ENCODE measurements at regions not wholly inside any gene's neighbourhood (a gene's known extent, or its start where the extent isn't known, plus 50 kb on each side); places are given as distances from the start of the nearest gene placed in this dataset.

DNA sequence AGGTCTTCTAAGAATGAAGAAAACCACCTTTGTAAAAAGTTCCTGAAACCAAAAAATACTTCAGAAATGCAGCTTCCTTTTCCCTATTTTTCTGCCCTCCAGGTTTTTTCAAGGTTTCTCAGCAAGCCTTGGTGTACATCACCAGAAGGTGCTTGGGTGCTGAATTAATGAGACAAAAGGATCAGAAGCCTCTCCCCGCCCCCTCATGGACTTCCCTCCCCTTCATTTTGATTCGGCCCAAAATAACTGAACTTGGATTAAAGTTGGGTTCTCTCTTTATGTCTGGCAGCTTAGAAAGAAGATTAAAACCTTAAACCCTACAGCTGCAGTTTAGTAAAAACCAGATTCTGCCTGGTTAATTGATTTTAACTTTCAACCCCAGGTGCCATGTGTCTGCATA, 121.7 kb upstream of the ERCC4 start:
- Histone ChIP-seq H3K4me1 (peaks cover 0 to 11% of the 10 kb centered on the region in 2 donors), H3K4me3 (no peak overlapping the region), H3K27me3 (no peaks in the 10 kb centered on the region), H3K9me3 (no peaks in the 10 kb centered on the region), H3K27ac (no peak overlapping the region), H3K36me3 (no peaks in the 10 kb centered on the region)
- TF ChIP-seq, protein P1, sequence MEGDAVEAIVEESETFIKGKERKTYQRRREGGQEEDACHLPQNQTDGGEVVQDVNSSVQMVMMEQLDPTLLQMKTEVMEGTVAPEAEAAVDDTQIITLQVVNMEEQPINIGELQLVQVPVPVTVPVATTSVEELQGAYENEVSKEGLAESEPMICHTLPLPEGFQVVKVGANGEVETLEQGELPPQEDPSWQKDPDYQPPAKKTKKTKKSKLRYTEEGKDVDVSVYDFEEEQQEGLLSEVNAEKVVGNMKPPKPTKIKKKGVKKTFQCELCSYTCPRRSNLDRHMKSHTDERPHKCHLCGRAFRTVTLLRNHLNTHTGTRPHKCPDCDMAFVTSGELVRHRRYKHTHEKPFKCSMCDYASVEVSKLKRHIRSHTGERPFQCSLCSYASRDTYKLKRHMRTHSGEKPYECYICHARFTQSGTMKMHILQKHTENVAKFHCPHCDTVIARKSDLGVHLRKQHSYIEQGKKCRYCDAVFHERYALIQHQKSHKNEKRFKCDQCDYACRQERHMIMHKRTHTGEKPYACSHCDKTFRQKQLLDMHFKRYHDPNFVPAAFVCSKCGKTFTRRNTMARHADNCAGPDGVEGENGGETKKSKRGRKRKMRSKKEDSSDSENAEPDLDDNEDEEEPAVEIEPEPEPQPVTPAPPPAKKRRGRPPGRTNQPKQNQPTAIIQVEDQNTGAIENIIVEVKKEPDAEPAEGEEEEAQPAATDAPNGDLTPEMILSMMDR (IDR thresholded peaks at IDR 0.05): no peak
- no peak for DNase-seq (ENCODE audit: low spot score)

DNA sequence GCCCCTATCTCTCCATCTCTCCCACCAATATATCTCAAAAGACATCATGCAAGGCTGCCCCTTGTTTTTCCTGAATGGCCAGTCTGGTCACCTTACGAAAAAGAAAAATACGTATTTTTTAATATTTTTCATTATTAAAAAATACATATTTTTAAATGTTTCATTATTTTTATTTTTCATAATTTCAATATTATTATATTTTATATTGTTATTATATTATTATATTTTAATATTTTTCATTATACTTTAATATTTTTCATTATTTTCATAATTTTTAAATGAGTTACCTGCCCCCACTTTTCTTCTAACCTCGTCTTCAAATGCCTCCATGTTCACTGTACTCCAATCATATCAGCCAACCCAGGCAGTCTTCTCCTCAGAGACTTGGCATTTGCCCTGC, 116.0 kb upstream of the ERCC4 start:
- TF ChIP-seq, protein P1 (IDR thresholded peaks at IDR 0.05): no peak
- Histone ChIP-seq H3K4me3 (no peak overlapping the region), H3K9me3 (no peaks in the 10 kb centered on the region), H3K36me3 (no peaks in the 10 kb centered on the region), H3K27me3 (no peaks in the 10 kb centered on the region), H3K4me1 (no peaks in the 10 kb centered on the region), H3K27ac (no peak overlapping the region)
- no peak for DNase-seq (ENCODE audit: low spot score)

GRCh38 chr16:13805951-13806350, 114.0 kb upstream of the ERCC4 start:
- Histone ChIP-seq H3K36me3 (no peaks in the 10 kb centered on the region), H3K27me3 (no peaks in the 10 kb centered on the region), H3K27ac (no peak overlapping the region), H3K4me3 (no peak overlapping the region), H3K9me3 (no peaks in the 10 kb centered on the region), H3K4me1 (no peaks in the 10 kb centered on the region)
- TF ChIP-seq, protein P1 (IDR thresholded peaks at IDR 0.05): no peak
- DNase-seq (ENCODE audit: low spot score): no peak

DNA sequence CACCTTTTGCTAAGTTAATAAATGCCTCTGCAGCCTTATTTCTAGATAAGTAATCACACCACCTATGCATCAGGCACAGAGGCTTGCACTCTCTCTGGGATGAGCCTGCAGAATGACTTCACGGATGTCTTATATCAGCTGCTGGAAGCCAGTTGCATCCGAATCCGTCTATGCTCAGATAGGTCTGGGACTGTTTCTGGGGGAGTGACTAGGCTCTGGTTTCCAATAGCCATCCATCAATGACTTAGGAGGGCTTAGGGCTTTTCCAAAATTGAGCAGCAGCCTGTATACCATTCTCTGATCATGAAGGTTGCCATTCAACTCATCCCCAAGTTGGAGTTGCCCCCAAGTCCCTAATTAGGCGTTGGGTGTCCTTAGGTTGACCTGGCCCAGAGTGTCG, 113.3 kb upstream of the ERCC4 start:
- no peak overlapping the region for H3K27ac ChIP-seq
- H3K36me3 ChIP-seq: no peaks in the 10 kb centered on the region
- H3K9me3 ChIP-seq: no peaks in the 10 kb centered on the region
- H3K4me3 ChIP-seq: no peak overlapping the region
- no peaks in the 10 kb centered on the region for H3K4me1 ChIP-seq
- no peaks in the 10 kb centered on the region for H3K27me3 ChIP-seq
- no peak for DNase-seq (ENCODE audit: low spot score)
- TF ChIP-seq, protein P1 (IDR thresholded peaks at IDR 0.05): no peak

GRCh38 chr16:13808102-13808501, 111.9 kb upstream of the ERCC4 start:
- no peak for DNase-seq (ENCODE audit: low spot score)
- H3K4me1 ChIP-seq: no peaks in the 10 kb centered on the region
- no peak overlapping the region for H3K4me3 ChIP-seq
- H3K27ac ChIP-seq: no peak overlapping the region
- H3K9me3 ChIP-seq: no peaks in the 10 kb centered on the region
- TF ChIP-seq, protein P1 (IDR thresholded peaks at IDR 0.05): no peak
- no peaks in the 10 kb centered on the region for H3K36me3 ChIP-seq
- no peaks in the 10 kb centered on the region for H3K27me3 ChIP-seq

DNA sequence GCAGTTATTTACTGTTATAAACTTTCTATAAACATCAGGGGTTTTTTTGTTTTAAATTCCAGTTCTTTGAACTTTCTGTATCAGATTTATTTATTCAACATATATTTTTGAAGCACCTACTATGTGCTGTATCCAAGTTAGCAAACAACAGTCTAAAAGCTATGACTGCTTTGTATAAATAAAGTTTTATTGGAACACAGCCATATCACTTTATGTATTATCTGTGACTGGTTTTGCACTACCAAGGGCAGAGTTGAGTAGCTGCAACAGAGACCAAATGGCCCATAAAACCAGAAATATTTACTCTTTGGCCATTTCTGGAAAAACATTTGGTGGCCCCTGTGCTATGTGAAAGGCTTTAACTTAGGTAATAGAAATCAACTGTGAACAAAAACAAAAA, 110.2 kb upstream of the ERCC4 start:
- Histone ChIP-seq H3K27ac (no peak overlapping the region), H3K4me1 (no peaks in the 10 kb centered on the region), H3K4me3 (no peak overlapping the region), H3K9me3 (no peaks in the 10 kb centered on the region), H3K27me3 (no peaks in the 10 kb centered on the region), H3K36me3 (no peaks in the 10 kb centered on the region)
- TF ChIP-seq, protein P1 (IDR thresholded peaks at IDR 0.05): no peak
- DNase-seq (ENCODE audit: low spot score): no peak

All from right atrium auricular region (tissue), 2 donors.